ENCODE measurements at regions not wholly inside any gene's neighbourhood (a gene's known extent, or its start where the extent isn't known, plus 50 kb on each side); places are given as distances from the start of the nearest gene placed in this dataset.

DNA sequence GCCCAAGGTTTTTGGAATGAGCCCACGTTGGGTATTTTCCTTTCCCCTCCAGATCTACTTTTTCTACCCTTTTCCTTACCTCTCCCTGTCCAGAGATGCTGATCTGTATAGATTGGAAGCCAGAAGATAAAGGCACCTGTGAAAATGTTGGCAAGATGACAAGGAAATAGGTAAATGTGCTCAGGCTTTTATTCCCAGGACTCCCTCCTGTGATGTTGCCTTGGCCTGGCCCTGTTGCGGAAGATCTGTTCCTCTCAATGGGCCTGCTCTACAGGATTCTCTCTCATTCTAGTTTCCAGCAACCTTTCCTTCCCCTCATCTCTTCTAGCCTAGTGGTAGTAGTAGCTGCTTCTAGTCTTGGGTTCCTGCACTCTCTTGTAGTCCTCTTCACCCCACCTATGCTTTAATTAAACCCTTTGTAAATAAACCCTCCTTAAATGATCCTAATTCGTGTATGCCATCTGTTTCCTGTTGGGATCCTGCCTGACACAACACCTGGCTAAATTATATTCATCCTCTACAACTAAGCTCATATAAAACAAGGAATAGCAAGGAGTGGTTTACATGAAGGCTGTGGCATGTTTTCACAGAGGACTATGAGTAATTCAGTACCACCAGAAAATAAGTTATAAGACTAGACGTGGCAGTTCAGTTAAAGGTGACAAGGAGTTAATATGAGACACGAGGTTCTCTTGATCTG, 95.7 kb upstream of the MAOA start:
- intact Hi-C loops (cut with micrococcal nuclease) = no loop called here

- intact Hi-C loops (cut with micrococcal nuclease) = no loop called here
Observed at GRCh38 chrX:43562372-43562771, 93.7 kb upstream of the MAOA start.

DNA sequence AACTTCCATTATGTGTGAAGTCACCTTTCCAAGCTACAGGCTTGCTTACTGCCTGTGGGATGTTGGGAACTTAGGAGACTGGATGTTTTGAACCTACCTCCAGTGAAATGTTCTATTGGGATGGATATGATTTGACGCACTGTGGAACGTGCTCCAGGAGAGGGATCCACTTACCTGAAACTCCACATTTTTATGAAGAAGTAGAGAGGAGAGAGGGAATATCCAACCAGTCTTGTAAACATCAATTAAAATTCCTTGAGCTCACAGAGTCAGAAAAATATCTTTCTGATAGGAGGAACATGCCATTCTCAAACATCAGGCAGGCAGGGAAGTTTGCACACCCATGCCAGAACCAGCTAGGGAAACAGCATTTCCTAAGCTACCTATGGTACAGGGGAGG, 91.1 kb upstream of the MAOA start:
- intact Hi-C loops (cut with micrococcal nuclease) = no loop called here

DNA sequence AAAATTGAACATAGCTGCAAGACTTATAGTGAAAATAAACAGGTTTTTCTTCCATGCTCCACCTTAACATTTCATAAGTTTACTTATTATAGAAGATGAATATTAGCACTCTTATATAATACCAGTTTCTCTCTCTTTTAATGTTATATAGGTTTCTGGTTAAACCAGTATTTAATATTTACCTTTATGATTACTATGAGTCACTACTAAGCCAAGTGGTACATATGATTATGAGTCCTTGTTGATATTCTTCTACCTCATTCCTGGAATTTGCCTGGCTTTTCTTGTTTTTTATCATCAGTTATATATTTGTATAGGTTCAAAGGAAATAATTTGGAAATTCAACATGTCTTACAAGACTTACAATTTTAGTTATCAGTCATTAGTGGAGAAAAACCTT, 89.9 kb upstream of the MAOA start:
- intact Hi-C loops (cut with micrococcal nuclease) = no loop called here

GRCh38 chrX:43573441-43574015, 82.6 kb upstream of the MAOA start:
- intact Hi-C loops (cut with micrococcal nuclease) = no loop called here

DNA sequence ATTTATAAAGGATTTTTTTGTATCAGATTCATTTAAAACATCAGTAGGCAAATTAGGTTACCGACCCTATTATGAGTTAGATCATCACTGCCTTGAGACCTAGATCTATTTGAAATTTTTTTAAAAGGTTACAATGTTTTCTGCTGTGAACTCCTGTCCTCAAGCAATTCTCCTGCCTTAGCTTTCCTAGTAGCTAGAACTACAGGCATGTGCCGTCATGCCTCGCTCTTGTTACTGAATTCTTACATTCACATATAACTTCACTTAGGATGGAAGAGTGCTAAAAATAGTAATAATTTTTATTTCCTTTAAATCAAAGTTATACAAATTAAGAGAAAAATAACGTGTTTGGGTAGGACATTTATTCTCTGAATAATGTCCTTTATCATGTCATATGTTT, 75.5 kb upstream of the MAOA start:
- intact Hi-C loops (cut with micrococcal nuclease) = no loop called here

DNA sequence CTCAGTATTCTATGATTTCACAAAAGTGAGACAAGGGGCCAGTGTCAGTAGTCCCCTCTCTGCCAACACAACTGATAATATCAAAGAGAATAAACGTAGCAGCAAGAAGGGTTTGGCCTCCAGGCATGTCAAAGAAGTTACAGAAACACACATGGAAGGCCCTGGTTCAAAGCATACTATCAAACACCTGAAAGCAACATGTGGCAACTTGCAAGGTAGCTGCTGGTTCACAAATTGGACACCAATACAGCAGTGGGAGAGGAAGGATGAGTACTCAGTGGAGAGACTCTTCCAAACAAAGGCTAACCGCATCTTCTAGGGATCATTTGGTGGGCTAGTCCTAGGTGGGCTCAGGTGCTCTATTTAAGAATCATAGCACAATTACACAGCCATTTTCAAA, 74.9 kb upstream of the MAOA start:
- intact Hi-C loops (cut with micrococcal nuclease) = no loop called here

GRCh38 chrX:43581888-43582539, 74.1 kb upstream of the MAOA start:
- intact Hi-C loops (cut with micrococcal nuclease) = no loop called here

DNA sequence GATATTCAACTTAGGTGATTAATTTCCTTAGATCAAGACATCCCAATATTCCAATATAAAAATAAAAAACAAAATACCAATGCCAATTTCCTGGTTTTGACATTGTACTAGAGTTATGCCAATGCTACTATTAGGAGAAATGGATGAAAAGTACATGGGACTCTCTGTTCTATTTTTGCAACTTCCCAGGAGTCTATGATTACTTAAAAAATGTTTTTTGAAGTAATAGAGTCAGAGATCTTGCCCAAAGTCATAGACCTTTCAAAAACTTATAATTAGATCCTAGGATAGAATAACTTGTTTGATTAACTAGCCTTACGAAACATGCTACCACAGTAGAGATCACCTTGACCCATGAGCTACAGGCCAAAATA, 73.6 kb upstream of the MAOA start:
- intact Hi-C loops (cut with micrococcal nuclease) = no loop called here

DNA sequence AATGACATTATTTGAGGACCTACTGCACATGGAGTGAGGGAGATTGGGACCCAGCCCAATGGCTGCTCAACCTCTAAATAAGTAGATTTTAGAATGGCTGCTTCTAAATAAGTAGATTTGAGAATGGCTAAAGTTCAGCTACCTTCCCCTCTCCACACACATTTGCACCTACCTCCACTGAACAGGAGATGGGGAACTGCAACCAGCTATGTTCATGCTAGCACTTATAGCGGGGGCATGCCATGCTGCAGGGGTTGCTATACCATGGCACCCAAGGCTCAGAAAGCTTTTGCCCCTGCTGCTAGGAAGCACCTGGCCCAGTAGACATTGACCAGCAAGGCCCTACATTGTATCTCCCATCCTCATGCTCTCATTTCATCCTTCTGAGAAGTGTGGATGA, 70.2 kb upstream of the MAOA start:
- intact Hi-C loops (cut with micrococcal nuclease) = no loop called here

GRCh38 chrX:43586830-43587229, 69.3 kb upstream of the MAOA start:
- intact Hi-C loops (cut with micrococcal nuclease) = no loop called here

DNA sequence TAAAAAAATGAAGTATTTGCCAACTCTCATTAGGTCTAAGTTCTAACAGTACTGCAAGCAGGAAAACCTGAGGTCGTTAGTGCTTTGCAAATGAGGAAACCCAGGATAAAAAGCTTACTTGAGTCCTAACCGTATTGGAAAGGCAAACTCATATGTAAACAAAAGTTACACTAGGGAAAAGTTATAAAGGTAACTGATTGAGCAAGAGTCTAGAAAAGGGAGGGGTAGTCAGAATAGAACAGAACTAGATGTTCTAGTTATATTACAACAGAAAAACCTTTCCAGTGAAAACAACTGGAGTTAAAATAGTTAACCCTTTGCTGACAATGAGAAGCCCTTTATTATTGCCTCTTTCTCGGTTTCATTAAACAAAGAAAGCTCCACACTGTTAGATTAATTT, 66.4 kb upstream of the MAOA start:
- intact Hi-C loops (cut with micrococcal nuclease) = no loop called here

GRCh38 chrX:43590150-43590549, 65.9 kb upstream of the MAOA start:
- intact Hi-C loops (cut with micrococcal nuclease) = no loop called here

DNA sequence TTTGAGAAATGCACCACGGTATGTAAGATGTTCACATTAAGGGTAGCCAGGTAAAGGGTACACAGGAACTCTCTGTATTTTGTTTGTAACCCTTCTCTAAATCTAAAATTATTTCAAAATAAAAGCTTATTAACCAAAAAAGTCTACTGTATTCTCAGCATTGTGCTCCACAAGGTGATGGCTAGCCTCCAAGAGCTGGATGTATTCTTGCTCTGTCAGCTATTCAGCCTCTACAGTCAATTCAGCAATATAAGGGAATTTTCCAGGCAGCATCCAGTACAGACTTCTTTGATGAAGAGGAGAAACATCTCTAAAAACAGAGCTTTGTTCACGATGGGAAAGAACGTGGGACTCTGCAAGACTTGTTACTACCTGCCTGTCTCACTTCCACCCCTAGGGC, 63.5 kb upstream of the MAOA start:
- intact Hi-C loops (cut with micrococcal nuclease) = no loop called here

DNA sequence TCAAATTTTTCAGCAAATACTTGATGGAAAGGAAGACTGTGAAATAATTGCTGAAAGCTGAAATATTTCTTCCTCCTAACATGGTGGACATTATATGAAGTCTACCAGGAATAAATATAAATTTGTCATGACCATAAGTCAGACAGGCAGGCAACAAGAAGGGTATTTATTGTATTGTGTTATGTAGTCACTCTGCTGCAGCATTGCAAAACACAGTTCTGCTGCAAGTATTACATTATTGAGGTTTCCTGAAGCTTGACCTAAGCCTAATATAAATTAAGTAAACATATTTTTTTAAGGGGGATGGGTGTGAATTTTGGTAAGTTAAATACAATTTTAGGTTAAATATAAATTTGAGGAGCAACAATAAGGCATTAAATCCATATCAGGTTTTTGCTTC, 60.2 kb upstream of the MAOA start:
- intact Hi-C loops (cut with micrococcal nuclease) = no loop called here

DNA sequence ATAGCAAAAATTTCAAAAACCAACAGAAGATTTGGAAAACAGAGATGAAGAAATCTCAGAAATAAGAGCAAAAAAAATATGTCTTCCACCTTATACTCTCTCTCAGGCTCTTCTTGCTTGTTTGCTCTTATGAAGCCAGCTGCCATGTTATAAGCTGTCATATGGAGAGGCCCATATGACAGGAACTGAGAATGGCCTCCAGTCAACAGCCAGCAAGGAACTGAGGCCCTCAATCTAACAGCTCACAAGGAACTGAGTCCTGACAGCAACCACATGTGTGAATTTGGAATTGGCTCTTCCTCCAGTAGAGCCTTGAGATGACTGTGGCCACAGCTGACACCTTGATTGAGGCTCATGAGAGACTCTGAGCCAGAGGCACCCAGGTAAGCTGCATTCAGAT, 51.3 kb upstream of the MAOA start:
- intact Hi-C loops (cut with micrococcal nuclease) = no loop called here

DNA sequence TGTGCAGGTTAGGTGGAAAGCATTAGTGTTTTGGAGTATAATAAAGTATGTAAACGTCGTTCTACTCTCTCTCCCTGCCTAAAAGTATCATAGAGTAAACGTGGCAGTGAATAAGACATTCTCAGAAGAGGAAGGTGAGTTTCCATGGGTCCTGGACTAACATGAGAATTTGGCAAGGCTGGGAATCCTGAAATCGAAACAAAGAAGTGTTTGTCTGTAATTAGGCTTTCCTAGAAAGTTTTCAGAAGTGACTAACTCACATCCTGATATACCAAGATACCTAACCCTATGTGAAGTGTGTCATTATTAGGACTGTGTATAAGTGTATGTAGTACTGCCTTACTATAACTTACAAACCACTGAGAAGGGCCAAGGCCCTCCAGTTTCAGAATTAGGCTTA, 50.7 kb upstream of the MAOA start:
- intact Hi-C loops (cut with micrococcal nuclease) = no loop called here
